GM12864 (cell line): ENCODE measurements at regions not wholly inside any gene's neighbourhood (a gene's known extent, or its start where the extent isn't known, plus 50 kb on each side); places are given as distances from the start of the nearest gene placed in this dataset.

Source experiments
- DNase-seq: peaks from one replicate; pipeline ENCODE4 v3.0.0-alpha.2; 2011; ENCODE audit warnings: low read depth
- H3K4me3 ChIP-seq: 2 replicates; pipeline ENCODE4 v1.5.1; 2011; ENCODE audit warnings: mild to moderate bottlenecking, low read depth, low read length, control low read depth
- TF ChIP-seq, protein P1 (sequence below): IDR thresholded peaks from 2 replicates; pipeline ENCODE4 v1.5.1; 2011; ENCODE audit warnings: low read depth, mild to moderate bottlenecking, moderate library complexity, low read length, control low read depth, inconsistent platforms; ENCODE audit errors: missing control alignments

DNA sequence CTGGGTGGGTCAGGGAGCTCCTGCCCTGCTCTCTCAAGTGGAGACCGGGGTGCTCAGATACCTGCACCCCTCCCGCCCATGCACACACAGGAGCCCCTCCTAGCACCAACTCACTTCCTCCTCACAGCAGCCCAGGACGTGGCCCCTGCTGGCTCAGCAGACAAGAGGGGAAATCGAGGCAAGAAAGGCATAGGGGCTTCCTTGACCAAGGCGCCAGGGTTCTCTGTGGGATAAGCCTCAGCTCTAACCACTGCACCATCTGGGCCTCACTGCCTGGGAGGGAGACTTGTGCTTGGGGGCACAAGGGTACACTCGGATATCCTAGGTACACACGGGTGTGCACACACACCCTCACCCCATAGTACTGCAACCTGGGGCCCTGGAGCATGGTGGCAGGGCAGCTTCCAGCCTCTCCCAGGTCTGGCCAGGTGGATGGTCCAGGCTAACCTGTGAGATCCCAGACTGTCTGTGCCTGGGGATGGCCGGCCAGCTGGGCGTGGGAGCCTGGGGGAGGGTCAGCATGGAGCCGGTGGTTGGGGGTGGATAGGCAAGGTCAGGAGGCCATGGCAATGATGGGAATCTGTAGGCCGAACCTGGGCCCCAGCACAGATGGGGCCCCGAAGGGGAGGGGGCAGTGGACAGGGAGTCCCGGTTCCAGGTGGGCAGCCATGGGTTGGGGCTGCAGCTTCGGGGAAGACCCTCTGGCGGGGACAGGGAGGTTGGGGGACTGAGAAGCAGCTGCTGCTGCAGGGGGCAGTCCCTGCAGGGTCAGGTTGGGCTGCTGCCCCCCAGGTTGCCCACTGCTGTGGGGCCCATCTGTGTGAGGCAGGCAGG, 312.4 kb downstream of the TMEM121 start:
- no peak for DNase-seq
- TF ChIP-seq, protein P1, sequence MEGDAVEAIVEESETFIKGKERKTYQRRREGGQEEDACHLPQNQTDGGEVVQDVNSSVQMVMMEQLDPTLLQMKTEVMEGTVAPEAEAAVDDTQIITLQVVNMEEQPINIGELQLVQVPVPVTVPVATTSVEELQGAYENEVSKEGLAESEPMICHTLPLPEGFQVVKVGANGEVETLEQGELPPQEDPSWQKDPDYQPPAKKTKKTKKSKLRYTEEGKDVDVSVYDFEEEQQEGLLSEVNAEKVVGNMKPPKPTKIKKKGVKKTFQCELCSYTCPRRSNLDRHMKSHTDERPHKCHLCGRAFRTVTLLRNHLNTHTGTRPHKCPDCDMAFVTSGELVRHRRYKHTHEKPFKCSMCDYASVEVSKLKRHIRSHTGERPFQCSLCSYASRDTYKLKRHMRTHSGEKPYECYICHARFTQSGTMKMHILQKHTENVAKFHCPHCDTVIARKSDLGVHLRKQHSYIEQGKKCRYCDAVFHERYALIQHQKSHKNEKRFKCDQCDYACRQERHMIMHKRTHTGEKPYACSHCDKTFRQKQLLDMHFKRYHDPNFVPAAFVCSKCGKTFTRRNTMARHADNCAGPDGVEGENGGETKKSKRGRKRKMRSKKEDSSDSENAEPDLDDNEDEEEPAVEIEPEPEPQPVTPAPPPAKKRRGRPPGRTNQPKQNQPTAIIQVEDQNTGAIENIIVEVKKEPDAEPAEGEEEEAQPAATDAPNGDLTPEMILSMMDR = no peak
- H3K4me3 ChIP-seq = no peak overlapping the region

DNA sequence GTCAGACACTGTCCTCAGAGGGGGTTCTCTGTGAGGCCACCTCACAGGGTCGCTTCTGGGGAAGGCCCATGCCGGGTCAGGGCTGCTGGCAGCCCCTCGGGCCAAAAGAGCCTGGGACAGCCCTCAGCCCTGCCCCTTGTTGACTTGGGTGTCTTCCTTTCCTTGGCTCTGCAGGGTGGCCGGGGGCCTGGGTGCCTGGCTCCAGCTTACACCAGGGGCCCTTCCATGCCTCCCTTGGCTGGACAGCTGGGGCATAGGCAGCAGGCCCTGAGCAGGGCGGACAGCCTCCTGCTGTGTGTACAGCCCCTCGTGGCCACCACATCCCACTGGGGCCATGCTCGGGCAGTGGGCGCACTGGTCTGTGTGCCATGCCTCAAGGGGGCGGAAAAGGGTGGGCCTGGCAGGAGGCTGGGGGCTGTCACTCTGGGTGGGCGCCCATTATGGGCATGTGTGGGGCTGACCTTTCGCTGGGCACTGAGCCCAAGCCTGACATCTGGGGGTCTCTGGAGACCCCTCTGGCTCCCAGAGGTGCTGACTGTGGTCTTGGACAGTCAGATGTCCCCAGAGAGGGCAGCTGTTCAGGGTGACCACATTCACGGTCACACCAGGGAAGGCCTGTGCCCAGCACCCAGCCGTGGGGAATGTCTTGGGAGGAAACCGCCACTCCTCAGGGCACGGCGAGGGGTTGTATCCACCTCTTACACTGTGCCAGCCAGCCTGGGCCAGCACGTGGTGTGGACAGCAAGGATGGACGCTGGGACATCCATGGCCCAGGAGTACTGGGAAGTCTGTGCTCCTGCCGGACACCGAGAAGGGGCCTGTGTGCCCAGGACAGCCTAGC, 313.3 kb downstream of the TMEM121 start:
- TF ChIP-seq, protein P1 = no peak
- DNase-seq = no peak
- H3K4me3 ChIP-seq = no peak overlapping the region

DNA sequence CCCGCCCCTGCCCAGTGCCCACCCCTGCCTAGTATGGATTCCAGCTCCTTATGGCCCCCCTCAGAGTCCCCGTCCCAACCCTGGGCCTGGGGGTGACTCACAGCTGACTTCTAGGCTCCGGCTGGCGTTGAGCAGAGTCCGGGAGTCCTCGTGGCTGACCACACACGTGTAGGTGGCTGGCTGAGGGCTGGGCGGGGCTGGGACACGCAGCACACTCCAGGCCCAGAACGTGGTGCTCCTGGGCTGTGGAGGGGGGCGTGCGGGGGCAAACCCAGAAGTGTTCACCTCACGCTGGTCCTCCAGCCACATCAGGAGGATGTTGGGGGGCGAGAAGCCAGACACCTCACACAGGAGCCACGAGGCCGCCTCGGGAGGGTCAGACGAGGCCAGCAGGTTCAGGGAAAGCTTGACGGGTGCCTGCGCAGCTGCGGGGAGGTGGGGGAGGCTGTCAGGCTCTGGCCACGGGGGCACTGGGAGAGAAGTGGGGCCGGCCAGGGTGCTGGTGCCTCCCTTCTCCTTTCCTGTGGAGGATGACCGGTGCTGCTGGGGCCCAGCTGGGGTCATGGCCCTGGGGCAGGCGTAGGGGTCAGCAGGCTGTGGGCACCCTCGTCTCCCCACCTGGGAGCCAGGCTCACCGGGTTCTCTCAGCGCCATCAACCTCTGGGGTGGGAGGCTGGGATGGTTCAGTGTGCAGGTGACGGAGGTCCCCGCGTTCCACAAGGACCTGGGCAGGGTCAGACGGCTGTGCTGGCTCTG, 314.1 kb downstream of the TMEM121 start:
- H3K4me3 ChIP-seq = no peak overlapping the region
- no peak for DNase-seq
- TF ChIP-seq, protein P1 = no peak

DNA sequence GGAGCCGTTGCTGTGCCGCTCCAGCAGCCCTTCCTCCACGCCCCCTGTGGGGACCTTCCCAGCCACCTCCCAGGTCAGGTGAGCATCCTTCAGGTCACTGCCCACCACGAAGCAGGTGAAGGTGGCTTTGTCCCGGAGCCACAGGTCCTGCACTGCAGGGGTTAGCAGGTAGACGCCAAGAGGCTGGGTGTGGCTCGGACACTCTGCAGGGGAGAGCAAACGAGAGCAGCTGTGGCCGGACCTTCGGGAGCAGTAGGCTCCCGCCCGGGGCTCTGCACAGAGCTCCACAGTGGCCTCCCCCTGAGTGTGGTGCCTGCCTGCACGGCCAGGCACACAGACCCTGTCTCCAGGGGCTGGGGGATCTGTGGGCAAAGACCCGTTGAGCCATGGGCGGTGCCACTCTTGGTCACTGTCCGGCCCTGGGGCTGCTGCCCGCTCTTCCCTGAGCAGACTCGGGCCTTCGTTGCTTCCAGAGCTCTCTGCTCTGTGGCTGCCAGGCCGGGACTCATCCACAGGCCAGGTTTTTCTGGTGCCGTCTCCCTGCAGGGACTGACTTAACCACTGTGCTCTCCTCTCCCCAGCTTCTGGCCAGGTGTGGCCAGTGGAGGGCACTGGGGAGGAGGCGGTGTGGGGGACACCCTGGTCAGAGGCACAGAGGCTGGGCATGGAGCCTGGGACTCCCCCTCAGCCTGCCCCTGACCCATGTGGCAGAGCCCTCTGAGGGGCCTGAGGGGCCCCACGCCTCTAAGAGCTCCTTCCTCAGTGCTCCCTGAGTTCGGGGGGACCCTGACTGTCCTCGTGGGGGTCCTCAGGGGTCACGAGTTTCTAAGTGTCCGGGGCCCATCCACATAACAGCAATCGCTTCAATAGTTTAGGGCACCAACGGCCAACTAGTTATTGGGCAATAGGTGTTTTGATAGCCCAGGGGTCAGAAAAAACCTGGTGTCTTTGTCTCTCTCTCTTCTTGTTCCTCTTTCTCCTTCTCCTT, 314.9 kb downstream of the TMEM121 start:
- H3K4me3 ChIP-seq = no peak overlapping the region
- TF ChIP-seq, protein P1 = no peak
- no peak for DNase-seq

DNA sequence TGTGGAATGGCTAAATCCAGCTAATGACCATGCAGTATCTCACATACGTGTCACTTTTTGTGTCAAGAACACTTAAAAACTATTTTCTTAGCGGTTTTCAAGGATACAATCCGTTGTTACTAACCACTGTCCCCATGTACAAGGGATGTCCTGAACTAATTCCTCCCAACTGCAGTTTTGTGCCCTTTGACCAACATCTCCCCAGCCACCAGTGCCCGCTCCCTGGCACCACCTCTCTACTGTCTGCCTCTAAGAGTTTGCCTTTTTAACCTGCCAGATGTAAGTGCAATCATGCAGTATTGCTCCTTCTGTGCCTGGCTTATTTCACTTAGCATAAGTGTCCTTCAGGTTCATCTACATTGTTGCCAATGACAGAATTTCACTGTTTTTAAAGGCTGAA, 315.7 kb downstream of the TMEM121 start:
- no peak for DNase-seq
- H3K4me3 ChIP-seq = no peak overlapping the region
- TF ChIP-seq, protein P1 = no peak
